MM.1S (cell line): ENCODE measurements at regions not wholly inside any gene's neighbourhood (a gene's known extent, or its start where the extent isn't known, plus 50 kb on each side); places are given as distances from the start of the nearest gene placed in this dataset.

Experiments
- DNase-seq: peaks from one replicate; pipeline ENCODE4 v3.0.0-alpha.2; 2015
- H2AFZ ChIP-seq: fragments of 300-600 bp; sonication (generic); 2 replicates; pipeline ENCODE4 v1.6.0; 2016; ENCODE audit warnings: antibody characterized with exemption, low read length
- H3F3A ChIP-seq: fragments of 300-600 bp; sonication (generic); 2 replicates; pipeline ENCODE4 v1.6.1; 2016; ENCODE audit warnings: mild to moderate bottlenecking, antibody characterized with exemption, low read length, moderate library complexity, mixed read lengths; ENCODE audit not compliant: insufficient read depth
- H3K27ac ChIP-seq: fragments of 300-600 bp; sonication (generic); 2 replicates; pipeline ENCODE4 v1.5.1; 2016; ENCODE audit warnings: mild to moderate bottlenecking, low read length
- H3K27me3 ChIP-seq: fragments of 300-600 bp; sonication (generic); replicated peaks from 2 replicates; pipeline ENCODE4 v1.6.0; 2016; ENCODE audit warnings: low read length; ENCODE audit not compliant: insufficient read depth
- H3K36me3 ChIP-seq: fragments of 300-600 bp; sonication (generic); replicated peaks from 2 replicates; pipeline ENCODE4 v1.6.1; 2016; ENCODE audit warnings: mild to moderate bottlenecking, low read length, mixed read lengths; ENCODE audit not compliant: insufficient read depth
- H3K4me1 ChIP-seq: fragments of 300-600 bp; sonication (generic); 2 replicates; pipeline ENCODE4 v1.6.1; 2016; ENCODE audit warnings: low read length, mixed read lengths
- H3K4me2 ChIP-seq: fragments of 300-600 bp; sonication (generic); 2 replicates; pipeline ENCODE4 v1.6.0; 2016; ENCODE audit warnings: low read depth, low read length
- H3K4me3 ChIP-seq: fragments of 300-600 bp; sonication (generic); 2 replicates; pipeline ENCODE4 v1.5.1; 2016; ENCODE audit warnings: low read length, mixed read lengths
- H3K79me2 ChIP-seq: fragments of 300-600 bp; sonication (generic); 2 replicates; pipeline ENCODE4 v1.6.1; 2016; ENCODE audit warnings: mixed run types, low read length, mixed read lengths
- H3K9ac ChIP-seq: fragments of 300-600 bp; sonication (generic); 2 replicates; pipeline ENCODE4 v1.6.1; 2016; ENCODE audit warnings: low read length, mixed read lengths
- H3K9me2 ChIP-seq: fragments of 300-600 bp; sonication (generic); replicated peaks from 2 replicates; pipeline ENCODE4 v1.6.1; 2016; ENCODE audit warnings: mild to moderate bottlenecking, low read length, mixed read lengths; ENCODE audit not compliant: insufficient read depth
- H3K9me3 ChIP-seq: fragments of 300-600 bp; sonication (generic); replicated peaks from 2 replicates; pipeline ENCODE4 v1.6.1; 2016; ENCODE audit warnings: mild to moderate bottlenecking, low read length, mixed read lengths; ENCODE audit not compliant: insufficient read depth
- H4K20me1 ChIP-seq: fragments of 300-600 bp; sonication (generic); 2 replicates; pipeline ENCODE4 v1.6.1; 2016; ENCODE audit warnings: mild to moderate bottlenecking, low read length, moderate library complexity, mixed read lengths; ENCODE audit not compliant: insufficient read depth
- EZH2 ChIP-seq: fragments of 300-600 bp; sonication (generic); optimal IDR thresholded peaks from 2 replicates; pipeline ENCODE3; 2017; ENCODE audit warnings: low read depth, mild to moderate bottlenecking, antibody characterized with exemption, low read length, mixed read lengths
- EZH2phosphoT487 ChIP-seq: fragments of 300-600 bp; sonication (generic); IDR thresholded peaks from 2 replicates; pipeline ENCODE4 v1.6.1; 2018; ENCODE audit warnings: antibody characterized with exemption, low read length
- TF ChIP-seq, protein P1 (sequence below): fragments of 300-600 bp; sonication (generic); IDR thresholded peaks from 2 replicates; pipeline ENCODE4 v1.5.1; 2016; ENCODE audit warnings: antibody characterized with exemption, low read length, mixed read lengths

DNA sequence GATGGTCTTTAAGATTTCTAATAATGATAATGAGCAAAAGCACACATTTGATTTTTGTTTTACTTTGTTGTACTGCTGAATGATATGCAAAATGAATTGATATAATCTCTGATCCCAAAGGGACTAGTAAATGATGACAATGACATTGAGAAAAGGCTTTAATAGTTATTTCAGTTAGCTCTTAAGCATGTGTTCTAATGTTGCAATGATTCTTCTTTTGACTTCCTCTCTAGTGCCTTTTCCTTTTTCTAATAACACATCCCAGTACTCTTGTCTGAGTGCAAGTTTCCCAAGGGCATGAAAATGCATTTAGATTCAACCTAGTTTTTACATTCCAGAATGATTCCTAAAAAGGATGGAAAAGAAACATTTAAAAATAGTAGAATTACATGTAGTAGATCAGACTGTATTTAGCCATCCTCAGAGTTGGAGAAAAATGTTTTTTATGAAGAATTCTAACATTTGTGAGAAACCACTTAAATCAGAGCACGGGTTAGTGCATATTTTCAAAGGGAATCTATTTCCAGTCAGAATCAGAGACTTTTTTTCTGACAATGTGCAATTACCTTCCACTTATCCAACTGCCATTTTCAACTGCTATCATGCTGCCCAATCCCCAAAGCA is 508.8 kb downstream of the C4orf33 start:
- Histone ChIP-seq H3K9me2 (no peaks in the 10 kb centered on the region), H3K9ac (no peak overlapping the region), H3F3A (no peaks in the 10 kb centered on the region), H3K36me3 (no peaks in the 10 kb centered on the region), H3K4me3 (no peak overlapping the region), H3K27me3 (no peaks in the 10 kb centered on the region), H3K4me1 (no peaks in the 10 kb centered on the region), H3K27ac (no peak overlapping the region), H3K4me2 (no peak overlapping the region), H3K9me3 (no peaks in the 10 kb centered on the region), H4K20me1 (no peaks in the 10 kb centered on the region), H3K79me2 (no peaks in the 10 kb centered on the region), H2AFZ (no peak overlapping the region)
- no peak for DNase-seq
- no peak for TF ChIP-seq EZH2phosphoT487
- TF ChIP-seq EZH2, result no peak
- TF ChIP-seq, protein P1, sequence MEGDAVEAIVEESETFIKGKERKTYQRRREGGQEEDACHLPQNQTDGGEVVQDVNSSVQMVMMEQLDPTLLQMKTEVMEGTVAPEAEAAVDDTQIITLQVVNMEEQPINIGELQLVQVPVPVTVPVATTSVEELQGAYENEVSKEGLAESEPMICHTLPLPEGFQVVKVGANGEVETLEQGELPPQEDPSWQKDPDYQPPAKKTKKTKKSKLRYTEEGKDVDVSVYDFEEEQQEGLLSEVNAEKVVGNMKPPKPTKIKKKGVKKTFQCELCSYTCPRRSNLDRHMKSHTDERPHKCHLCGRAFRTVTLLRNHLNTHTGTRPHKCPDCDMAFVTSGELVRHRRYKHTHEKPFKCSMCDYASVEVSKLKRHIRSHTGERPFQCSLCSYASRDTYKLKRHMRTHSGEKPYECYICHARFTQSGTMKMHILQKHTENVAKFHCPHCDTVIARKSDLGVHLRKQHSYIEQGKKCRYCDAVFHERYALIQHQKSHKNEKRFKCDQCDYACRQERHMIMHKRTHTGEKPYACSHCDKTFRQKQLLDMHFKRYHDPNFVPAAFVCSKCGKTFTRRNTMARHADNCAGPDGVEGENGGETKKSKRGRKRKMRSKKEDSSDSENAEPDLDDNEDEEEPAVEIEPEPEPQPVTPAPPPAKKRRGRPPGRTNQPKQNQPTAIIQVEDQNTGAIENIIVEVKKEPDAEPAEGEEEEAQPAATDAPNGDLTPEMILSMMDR, result no peak

DNA sequence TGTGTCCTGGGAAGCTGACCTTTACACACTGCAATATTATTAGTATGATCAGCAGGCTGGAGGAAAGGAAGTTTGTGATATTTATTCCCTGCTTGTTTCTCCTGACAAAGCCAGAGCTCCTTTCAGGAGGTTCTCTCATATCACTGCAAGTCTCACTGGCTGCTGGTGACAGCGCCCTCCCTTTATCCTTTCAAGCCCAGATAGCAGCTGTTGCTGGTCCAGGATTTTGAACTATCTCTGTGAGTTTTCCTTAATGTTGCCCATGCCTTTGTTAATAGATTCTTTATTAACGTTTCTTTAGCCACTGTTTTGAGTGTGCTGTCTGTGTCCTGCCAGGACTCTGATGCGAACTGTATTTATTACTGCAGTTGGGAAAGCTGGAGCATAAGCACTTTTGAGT is 518.7 kb downstream of the C4orf33 start:
- no peaks in the 10 kb centered on the region for H4K20me1 ChIP-seq
- TF ChIP-seq EZH2 (no peak), EZH2phosphoT487 (no peak)
- TF ChIP-seq, protein P1, result no peak
- no peak overlapping the region for H3K9ac ChIP-seq
- no peaks in the 10 kb centered on the region for H3K27me3 ChIP-seq
- no peak for DNase-seq
- no peaks in the 10 kb centered on the region for H3K9me3 ChIP-seq
- H3K4me2 ChIP-seq, result no peak overlapping the region
- H3K4me3 ChIP-seq, result no peak overlapping the region
- no peaks in the 10 kb centered on the region for H3K4me1 ChIP-seq
- H3K27ac ChIP-seq, result no peak overlapping the region
- no peak overlapping the region for H2AFZ ChIP-seq
- no peaks in the 10 kb centered on the region for H3K36me3 ChIP-seq
- no peaks in the 10 kb centered on the region for H3K9me2 ChIP-seq
- no peaks in the 10 kb centered on the region for H3F3A ChIP-seq
- H3K79me2 ChIP-seq, result no peaks in the 10 kb centered on the region

DNA sequence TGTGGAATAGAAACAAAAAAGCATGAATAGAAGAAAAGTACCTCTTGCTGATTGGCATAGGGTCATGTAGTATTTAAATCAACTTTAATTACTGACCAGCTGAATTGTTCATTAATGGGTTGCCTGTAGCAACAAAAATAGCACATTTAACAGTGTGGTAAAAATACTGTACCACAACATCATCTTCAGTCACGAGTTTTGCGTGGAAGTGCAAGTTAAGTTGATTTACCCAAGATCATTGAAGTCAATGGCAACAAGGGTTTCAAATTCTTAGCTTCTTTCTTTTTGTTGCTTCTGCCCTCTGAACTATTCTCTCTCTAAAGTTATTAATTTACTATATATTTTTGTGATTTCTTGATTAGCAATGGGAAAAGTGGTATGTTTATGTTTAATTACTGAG is 526.6 kb downstream of the C4orf33 start:
- no peaks in the 10 kb centered on the region for H3K9me3 ChIP-seq
- peaks cover 21% of the 10 kb centered on the region for H3K4me1 ChIP-seq
- no peak for DNase-seq
- H3K4me2 ChIP-seq, result peak overlapping the region; percentile 40; the same call in 1 of the 2 replicates
- H3K27me3 ChIP-seq, result no peaks in the 10 kb centered on the region
- no peaks in the 10 kb centered on the region for H3K79me2 ChIP-seq
- peak overlapping the region; percentile 24; the same call in 1 of the 2 replicates for H3K27ac ChIP-seq
- H4K20me1 ChIP-seq, result no peaks in the 10 kb centered on the region
- H2AFZ ChIP-seq, result no peak overlapping the region
- no peaks in the 10 kb centered on the region for H3K36me3 ChIP-seq
- no peaks in the 10 kb centered on the region for H3K9me2 ChIP-seq
- H3K4me3 ChIP-seq, result no peak overlapping the region
- no peak for TF ChIP-seq EZH2
- no peak for TF ChIP-seq EZH2phosphoT487
- TF ChIP-seq, protein P1, result no peak
- H3F3A ChIP-seq, result no peaks in the 10 kb centered on the region; the same call in 1 of the 2 replicates
- H3K9ac ChIP-seq, result no peak overlapping the region
